ENCODE measurements at regions not wholly inside any gene's neighbourhood (a gene's known extent, or its start where the extent isn't known, plus 50 kb on each side); places are given as distances from the start of the nearest gene placed in this dataset.

- TF ChIP-seq, protein P1, sequence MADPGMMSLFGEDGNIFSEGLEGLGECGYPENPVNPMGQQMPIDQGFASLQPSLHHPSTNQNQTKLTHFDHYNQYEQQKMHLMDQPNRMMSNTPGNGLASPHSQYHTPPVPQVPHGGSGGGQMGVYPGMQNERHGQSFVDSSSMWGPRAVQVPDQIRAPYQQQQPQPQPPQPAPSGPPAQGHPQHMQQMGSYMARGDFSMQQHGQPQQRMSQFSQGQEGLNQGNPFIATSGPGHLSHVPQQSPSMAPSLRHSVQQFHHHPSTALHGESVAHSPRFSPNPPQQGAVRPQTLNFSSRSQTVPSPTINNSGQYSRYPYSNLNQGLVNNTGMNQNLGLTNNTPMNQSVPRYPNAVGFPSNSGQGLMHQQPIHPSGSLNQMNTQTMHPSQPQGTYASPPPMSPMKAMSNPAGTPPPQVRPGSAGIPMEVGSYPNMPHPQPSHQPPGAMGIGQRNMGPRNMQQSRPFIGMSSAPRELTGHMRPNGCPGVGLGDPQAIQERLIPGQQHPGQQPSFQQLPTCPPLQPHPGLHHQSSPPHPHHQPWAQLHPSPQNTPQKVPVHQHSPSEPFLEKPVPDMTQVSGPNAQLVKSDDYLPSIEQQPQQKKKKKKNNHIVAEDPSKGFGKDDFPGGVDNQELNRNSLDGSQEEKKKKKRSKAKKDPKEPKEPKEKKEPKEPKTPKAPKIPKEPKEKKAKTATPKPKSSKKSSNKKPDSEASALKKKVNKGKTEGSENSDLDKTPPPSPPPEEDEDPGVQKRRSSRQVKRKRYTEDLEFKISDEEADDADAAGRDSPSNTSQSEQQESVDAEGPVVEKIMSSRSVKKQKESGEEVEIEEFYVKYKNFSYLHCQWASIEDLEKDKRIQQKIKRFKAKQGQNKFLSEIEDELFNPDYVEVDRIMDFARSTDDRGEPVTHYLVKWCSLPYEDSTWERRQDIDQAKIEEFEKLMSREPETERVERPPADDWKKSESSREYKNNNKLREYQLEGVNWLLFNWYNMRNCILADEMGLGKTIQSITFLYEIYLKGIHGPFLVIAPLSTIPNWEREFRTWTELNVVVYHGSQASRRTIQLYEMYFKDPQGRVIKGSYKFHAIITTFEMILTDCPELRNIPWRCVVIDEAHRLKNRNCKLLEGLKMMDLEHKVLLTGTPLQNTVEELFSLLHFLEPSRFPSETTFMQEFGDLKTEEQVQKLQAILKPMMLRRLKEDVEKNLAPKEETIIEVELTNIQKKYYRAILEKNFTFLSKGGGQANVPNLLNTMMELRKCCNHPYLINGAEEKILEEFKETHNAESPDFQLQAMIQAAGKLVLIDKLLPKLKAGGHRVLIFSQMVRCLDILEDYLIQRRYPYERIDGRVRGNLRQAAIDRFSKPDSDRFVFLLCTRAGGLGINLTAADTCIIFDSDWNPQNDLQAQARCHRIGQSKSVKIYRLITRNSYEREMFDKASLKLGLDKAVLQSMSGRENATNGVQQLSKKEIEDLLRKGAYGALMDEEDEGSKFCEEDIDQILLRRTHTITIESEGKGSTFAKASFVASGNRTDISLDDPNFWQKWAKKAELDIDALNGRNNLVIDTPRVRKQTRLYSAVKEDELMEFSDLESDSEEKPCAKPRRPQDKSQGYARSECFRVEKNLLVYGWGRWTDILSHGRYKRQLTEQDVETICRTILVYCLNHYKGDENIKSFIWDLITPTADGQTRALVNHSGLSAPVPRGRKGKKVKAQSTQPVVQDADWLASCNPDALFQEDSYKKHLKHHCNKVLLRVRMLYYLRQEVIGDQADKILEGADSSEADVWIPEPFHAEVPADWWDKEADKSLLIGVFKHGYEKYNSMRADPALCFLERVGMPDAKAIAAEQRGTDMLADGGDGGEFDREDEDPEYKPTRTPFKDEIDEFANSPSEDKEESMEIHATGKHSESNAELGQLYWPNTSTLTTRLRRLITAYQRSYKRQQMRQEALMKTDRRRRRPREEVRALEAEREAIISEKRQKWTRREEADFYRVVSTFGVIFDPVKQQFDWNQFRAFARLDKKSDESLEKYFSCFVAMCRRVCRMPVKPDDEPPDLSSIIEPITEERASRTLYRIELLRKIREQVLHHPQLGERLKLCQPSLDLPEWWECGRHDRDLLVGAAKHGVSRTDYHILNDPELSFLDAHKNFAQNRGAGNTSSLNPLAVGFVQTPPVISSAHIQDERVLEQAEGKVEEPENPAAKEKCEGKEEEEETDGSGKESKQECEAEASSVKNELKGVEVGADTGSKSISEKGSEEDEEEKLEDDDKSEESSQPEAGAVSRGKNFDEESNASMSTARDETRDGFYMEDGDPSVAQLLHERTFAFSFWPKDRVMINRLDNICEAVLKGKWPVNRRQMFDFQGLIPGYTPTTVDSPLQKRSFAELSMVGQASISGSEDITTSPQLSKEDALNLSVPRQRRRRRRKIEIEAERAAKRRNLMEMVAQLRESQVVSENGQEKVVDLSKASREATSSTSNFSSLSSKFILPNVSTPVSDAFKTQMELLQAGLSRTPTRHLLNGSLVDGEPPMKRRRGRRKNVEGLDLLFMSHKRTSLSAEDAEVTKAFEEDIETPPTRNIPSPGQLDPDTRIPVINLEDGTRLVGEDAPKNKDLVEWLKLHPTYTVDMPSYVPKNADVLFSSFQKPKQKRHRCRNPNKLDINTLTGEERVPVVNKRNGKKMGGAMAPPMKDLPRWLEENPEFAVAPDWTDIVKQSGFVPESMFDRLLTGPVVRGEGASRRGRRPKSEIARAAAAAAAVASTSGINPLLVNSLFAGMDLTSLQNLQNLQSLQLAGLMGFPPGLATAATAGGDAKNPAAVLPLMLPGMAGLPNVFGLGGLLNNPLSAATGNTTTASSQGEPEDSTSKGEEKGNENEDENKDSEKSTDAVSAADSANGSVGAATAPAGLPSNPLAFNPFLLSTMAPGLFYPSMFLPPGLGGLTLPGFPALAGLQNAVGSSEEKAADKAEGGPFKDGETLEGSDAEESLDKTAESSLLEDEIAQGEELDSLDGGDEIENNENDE (IDR thresholded peaks at IDR 0.05; ENCODE audit: low read depth, low read length), result no peak
- TF ChIP-seq, protein P2, sequence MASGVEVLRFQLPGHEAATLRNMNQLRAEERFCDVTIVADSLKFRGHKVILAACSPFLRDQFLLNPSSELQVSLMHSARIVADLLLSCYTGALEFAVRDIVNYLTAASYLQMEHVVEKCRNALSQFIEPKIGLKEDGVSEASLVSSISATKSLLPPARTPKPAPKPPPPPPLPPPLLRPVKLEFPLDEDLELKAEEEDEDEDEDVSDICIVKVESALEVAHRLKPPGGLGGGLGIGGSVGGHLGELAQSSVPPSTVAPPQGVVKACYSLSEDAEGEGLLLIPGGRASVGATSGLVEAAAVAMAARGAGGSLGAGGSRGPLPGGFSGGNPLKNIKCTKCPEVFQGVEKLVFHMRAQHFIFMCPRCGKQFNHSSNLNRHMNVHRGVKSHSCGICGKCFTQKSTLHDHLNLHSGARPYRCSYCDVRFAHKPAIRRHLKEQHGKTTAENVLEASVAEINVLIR (CRISPR knock-in tag; IDR thresholded peaks at IDR 0.05), result no peak
- no peak for TF ChIP-seq MEIS2 (IDR thresholded peaks at IDR 0.05; ENCODE audit: partially characterized antibody)
- TF ChIP-seq NCOA6 (IDR thresholded peaks at IDR 0.05), result no peak
- no peak for TF ChIP-seq TBL1XR1 (IDR thresholded peaks at IDR 0.05; ENCODE audit: low read length in 2 of 2)
- TF ChIP-seq CREB1 (IDR thresholded peaks at IDR 0.05), result no peak
- no peak for TF ChIP-seq CREB1 (CRISPR knock-in tag; IDR thresholded peaks at IDR 0.05)
- TF ChIP-seq ZNF778 (CRISPR knock-in tag; IDR thresholded peaks at IDR 0.05), result no peak
- TF ChIP-seq ZNF184 (CRISPR knock-in tag; IDR thresholded peaks at IDR 0.05), result no peak
These were observed 114.8 kb upstream of the PTPRK start (continued) for GRCh38 chr6:128635219-128635618.
